ENCODE measurements at regions not wholly inside any gene's neighbourhood (a gene's known extent, or its start where the extent isn't known, plus 50 kb on each side); places are given as distances from the start of the nearest gene placed in this dataset.

DNA sequence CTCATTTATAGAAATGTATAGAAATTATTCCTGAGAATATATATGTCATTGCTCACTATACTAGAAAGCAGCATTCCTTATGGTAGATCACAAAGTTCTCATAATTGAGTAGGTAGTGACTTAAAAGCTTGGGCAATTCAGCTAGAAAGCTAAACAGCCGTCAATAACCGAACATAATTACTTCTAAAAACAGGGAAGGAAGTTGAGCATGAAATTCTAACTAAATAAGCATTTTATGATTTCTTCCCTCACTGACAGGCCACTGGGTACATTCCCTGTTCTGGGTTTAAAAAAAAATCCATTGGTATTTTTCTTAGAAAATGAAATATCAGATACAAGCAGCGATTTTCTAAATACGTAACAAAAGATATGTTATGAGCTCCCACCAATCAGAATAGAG is 91.1 kb upstream of the DAB2 start:
- Histone ChIP-seq H3K27ac (peak overlapping the region in 3 of 12 donors; percentile 7 to 71 (median 17)), H3K27me3 (no peaks in the 10 kb centered on the region), H3K9me3 (peaks cover 0 to under 1% (median 0%) of the 10 kb centered on the region in 12 donors), H3K36me3 (no peaks in the 10 kb centered on the region), H3K4me1 (peaks cover 0 to 33% (median 12%) of the 10 kb centered on the region in 12 donors), H3K4me3 (no peak overlapping the region)
- intact Hi-C loops (cut with DNase I), result no loop called here
- no peak for DNase-seq
- 87 to 92% (median 91%) methylated on average over 4 of the region's 4 CpGs for WGBS, 4 donors
- ATAC-seq, result peak in 1 of 4 donors; percentile 15
- no peak for TF ChIP-seq POLR2A (IDR thresholded peaks at IDR 0.05)
- TF ChIP-seq, protein P1, sequence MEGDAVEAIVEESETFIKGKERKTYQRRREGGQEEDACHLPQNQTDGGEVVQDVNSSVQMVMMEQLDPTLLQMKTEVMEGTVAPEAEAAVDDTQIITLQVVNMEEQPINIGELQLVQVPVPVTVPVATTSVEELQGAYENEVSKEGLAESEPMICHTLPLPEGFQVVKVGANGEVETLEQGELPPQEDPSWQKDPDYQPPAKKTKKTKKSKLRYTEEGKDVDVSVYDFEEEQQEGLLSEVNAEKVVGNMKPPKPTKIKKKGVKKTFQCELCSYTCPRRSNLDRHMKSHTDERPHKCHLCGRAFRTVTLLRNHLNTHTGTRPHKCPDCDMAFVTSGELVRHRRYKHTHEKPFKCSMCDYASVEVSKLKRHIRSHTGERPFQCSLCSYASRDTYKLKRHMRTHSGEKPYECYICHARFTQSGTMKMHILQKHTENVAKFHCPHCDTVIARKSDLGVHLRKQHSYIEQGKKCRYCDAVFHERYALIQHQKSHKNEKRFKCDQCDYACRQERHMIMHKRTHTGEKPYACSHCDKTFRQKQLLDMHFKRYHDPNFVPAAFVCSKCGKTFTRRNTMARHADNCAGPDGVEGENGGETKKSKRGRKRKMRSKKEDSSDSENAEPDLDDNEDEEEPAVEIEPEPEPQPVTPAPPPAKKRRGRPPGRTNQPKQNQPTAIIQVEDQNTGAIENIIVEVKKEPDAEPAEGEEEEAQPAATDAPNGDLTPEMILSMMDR (IDR thresholded peaks at IDR 0.05), result no peak

DNA sequence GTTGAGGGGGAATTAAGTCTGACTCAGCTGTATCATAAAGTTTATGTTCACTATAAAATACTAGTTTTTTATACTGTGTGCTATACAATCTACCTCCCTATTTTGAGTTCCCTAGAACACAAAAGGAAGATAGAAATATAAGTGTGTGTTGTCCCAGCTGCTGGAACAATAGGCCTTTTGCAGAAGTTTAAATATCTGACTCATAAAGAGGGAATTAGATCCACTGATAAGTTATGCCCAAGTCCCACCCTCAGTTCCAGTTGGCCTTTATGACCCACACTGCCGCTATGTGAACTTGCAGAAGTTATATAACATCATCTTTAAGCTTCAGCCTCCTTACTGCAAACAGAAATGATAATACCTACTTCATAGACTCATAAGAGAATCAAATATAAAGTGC is 88.5 kb upstream of the DAB2 start:
- H3K9me3 ChIP-seq, result no peaks in the 10 kb centered on the region
- ATAC-seq, result no peak
- H3K27me3 ChIP-seq, result no peaks in the 10 kb centered on the region
- no peak for DNase-seq
- WGBS, 4 donors, result 82 to 96% (median 89%) methylated on average over 1 of the region's 1 CpG
- TF ChIP-seq, protein P1 (IDR thresholded peaks at IDR 0.05), result no peak
- TF ChIP-seq POLR2A (IDR thresholded peaks at IDR 0.05), result no peak
- H3K36me3 ChIP-seq, result no peaks in the 10 kb centered on the region
- peaks cover 0 to 10% (median 0%) of the 10 kb centered on the region in 12 donors for H3K4me1 ChIP-seq
- H3K4me3 ChIP-seq, result no peak overlapping the region
- H3K27ac ChIP-seq, result no peak overlapping the region
- intact Hi-C loops (cut with DNase I), result no loop called here

DNA sequence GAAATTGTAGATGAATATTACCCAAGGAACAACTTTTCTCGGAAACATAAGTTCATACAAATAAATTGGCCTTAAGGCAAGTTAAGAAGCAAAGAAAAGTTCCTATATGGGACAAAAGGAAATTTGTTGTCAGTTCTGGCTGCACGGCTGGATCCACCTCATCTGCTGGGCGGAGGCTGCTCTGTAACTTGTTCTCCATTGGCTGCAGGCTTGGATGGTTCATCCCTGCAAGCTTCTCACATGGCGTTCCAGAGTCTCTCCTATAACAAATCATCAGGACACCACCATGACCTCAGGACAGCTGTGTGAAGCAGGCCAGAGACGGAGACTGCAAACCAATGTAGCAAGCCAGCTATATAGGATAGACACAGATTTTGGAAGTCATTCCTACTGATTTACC is 81.4 kb upstream of the DAB2 start:
- 77 to 84% (median 81%) methylated on average over 5 of the region's 5 CpGs for WGBS, 4 donors
- peak overlapping the region in 6 of 12 donors; percentile 4 to 48 (median 40) for H3K27ac ChIP-seq
- H3K27me3 ChIP-seq, result no peaks in the 10 kb centered on the region
- TF ChIP-seq, protein P1 (IDR thresholded peaks at IDR 0.05), result no peak
- TF ChIP-seq POLR2A (IDR thresholded peaks at IDR 0.05), result no peak
- ATAC-seq, result peak; percentile 33 to 61 (median 46)
- H3K36me3 ChIP-seq, result no peaks in the 10 kb centered on the region
- peak in 1 of 5 donors; percentile 41 for DNase-seq
- H3K9me3 ChIP-seq, result no peaks in the 10 kb centered on the region
- peaks cover 0 to 33% (median 13%) of the 10 kb centered on the region in 12 donors for H3K4me1 ChIP-seq
- intact Hi-C loops (cut with DNase I), result loop anchor here in 1 of 10 donors (10.0 kb wide), 1 partner anchor 81 kb away; the partner anchor contains the start of gene DAB2
- no peak overlapping the region for H3K4me3 ChIP-seq

DNA sequence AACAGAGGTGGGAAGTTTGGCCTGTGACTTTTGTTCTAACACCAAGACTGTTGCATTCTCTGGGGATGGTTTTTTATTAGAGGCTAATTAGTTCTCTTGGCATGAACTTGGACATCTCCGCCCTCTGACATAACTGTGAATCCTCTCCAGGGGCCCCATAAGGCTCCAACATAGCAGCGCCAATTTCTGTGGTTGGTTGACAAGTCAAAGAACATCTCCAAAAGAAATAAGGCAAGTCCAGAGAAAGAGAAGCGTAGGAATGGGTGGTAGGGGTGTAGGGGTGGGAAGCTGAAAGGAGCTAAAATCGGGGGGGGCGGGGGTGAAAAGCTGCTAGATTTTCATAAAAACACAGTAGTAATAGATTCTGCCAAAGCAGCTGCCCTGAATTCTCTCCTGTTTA is 81.0 kb upstream of the DAB2 start:
- peak in 3 of 4 donors; percentile 31 to 68 (median 32) for ATAC-seq
- intact Hi-C loops (cut with DNase I), result loop anchor here in 1 of 10 donors (10.0 kb wide), 1 partner anchor 81 kb away; the partner anchor contains the start of gene DAB2

More for the DNA sequence above, 81.0 kb upstream of the DAB2 start:
- H3K4me1 ChIP-seq, result peaks cover 0 to 37% (median 16%) of the 10 kb centered on the region in 12 donors
- TF ChIP-seq, protein P1 (IDR thresholded peaks at IDR 0.05), result no peak
- no peak for TF ChIP-seq POLR2A (IDR thresholded peaks at IDR 0.05)
- H3K9me3 ChIP-seq, result no peaks in the 10 kb centered on the region
- WGBS, 4 donors, result 76 to 83% (median 82%) methylated on average over 5 of the region's 5 CpGs
- peak overlapping the region in 5 of 12 donors; percentile 31 to 46 (median 39) for H3K27ac ChIP-seq
- peak in 3 of 5 donors; percentile 27 to 35 (median 34) for DNase-seq
- no peaks in the 10 kb centered on the region for H3K27me3 ChIP-seq
- H3K36me3 ChIP-seq, result no peaks in the 10 kb centered on the region
- no peak overlapping the region for H3K4me3 ChIP-seq

Measured in heart left ventricle (tissue), 16 donors.